Ovary (tissue), 3 donors: ENCODE measurements at regions not wholly inside any gene's neighbourhood (a gene's known extent, or its start where the extent isn't known, plus 50 kb on each side); places are given as distances from the start of the nearest gene placed in this dataset.

Source experiments
- EP300 ChIP-seq: sonication (generic); formaldehyde crosslinking; IDR thresholded peaks from one replicate; pipeline ENCODE4 v1.6.1; 2017; ENCODE audit warnings: antibody characterized with exemption
- TF ChIP-seq, protein P1 (sequence below), 3 donors: fragments of 450-650 bp in 2 of 3; fragments of 200-600 bp in 1 of 3; IDR thresholded peaks; one replicate each; pipeline versions ENCODE4 v1.5.1 to v1.8.0; 2016 to 2022; ENCODE audit warnings: antibody characterized with exemption in 3 of 3, mild to moderate bottlenecking in 1 of 3
- donor health status: DM: no; HTN: no; CAD: no.

DNA sequence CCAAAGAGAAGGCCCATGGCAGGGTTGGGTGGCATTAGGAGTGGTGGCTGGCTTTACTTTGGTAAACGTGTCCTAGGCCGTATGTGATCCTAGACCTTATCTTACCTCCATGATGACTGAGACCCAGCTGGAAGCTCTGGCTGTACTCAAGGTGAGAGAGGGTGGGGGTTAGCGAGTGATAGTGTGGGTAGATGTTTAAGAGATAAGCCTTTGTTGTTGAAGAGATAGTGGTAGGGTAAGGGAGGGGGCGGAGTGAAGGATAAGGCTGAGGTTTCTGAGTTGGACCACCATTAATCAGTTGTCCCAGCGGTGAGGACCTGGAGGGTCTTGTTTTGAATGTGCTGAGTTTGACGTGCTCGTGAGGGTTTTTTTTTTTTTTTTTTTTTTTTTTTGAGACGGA is 61.5 kb upstream of the ULK4 start:
- TF ChIP-seq, protein P1, sequence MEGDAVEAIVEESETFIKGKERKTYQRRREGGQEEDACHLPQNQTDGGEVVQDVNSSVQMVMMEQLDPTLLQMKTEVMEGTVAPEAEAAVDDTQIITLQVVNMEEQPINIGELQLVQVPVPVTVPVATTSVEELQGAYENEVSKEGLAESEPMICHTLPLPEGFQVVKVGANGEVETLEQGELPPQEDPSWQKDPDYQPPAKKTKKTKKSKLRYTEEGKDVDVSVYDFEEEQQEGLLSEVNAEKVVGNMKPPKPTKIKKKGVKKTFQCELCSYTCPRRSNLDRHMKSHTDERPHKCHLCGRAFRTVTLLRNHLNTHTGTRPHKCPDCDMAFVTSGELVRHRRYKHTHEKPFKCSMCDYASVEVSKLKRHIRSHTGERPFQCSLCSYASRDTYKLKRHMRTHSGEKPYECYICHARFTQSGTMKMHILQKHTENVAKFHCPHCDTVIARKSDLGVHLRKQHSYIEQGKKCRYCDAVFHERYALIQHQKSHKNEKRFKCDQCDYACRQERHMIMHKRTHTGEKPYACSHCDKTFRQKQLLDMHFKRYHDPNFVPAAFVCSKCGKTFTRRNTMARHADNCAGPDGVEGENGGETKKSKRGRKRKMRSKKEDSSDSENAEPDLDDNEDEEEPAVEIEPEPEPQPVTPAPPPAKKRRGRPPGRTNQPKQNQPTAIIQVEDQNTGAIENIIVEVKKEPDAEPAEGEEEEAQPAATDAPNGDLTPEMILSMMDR (IDR thresholded peaks at IDR 0.05), result no peak
- TF ChIP-seq EP300, result no peak
